ENCODE measurements at regions not wholly inside any gene's neighbourhood (a gene's known extent, or its start where the extent isn't known, plus 50 kb on each side); places are given as distances from the start of the nearest gene placed in this dataset.

DNA sequence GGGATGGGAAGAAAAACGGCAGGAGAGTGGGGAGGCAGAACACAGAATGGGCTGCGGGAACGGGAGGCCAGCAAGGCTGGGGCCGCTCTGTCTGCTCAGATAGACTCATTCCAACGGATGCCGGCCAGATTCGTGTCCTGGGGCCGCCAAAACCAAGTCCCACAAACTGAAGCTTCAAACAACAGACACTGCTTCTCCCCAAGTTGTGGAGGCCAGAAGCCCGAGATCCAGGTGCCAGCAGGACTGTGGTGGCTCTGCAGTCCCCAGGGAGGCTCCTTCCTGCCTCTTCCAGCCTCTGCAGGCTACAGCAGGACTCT is 100.6 kb downstream of the ADRA2C start:
- Histone ChIP-seq H3K9me3 (ENCODE audit: insufficient read depth, low read length) (peaks cover 19% of the 10 kb centered on the region; the same call in 1 of the 2 replicates), H3K9ac (ENCODE audit: insufficient read length, low read depth) (no peak overlapping the region), H3K4me3 (ENCODE audit: insufficient read length, low read depth) (no peak overlapping the region), H3K27me3 (ENCODE audit: insufficient read depth, insufficient read length) (peaks cover 30% of the 10 kb centered on the region), H3K4me1 (ENCODE audit: insufficient read depth, insufficient read length) (peaks cover 29% of the 10 kb centered on the region), H3K36me3 (ENCODE audit: insufficient read depth, insufficient read length, low read length) (no peaks in the 10 kb centered on the region)
- DNase-seq (ENCODE audit: low read depth, low spot score): no peak
- TF ChIP-seq YY1 (IDR thresholded peaks at IDR 0.05; ENCODE audit: insufficient read depth, insufficient read length) (no peak), ZNF274 (IDR thresholded peaks at IDR 0.05; ENCODE audit: low read depth, low read length) (no peak), SUZ12 (IDR thresholded peaks at IDR 0.05; ENCODE audit: extremely low read depth, insufficient read depth, insufficient read length) (no peak)

DNA sequence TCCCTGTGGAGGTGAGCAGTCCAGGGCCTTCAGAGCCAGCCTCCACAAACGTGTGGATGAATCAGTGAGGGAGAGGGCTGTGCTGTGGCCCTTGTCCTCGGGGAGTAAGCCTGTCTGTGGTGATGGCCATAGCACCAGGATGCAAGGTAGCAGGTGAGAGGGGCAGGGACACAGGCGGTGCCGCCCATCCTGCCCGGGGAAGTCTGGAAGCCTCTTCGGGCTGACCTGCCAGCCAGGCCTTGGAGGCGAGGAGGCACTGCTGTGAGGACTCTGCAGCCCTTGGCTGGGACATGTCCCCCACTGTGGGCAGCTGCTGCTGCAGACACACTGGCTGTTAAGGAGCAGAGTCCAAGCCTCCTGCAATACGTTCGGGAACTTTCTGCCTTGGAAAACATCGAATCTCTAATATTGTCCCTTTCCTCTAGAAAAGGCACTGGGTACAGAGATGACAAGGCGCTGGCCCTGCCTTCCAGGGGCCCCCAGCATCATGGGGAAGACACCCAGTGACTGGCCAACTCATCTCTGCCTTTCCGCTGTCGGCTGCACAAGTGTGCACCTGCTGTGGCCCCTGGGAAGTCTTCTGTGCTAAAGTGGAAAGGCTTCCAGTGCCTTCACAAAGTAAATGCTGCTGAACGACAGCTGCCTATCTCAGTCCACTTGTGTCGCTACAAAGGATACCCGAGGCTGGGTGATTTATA is 101.4 kb downstream of the ADRA2C start:
- H3K9ac ChIP-seq (ENCODE audit: insufficient read length, low read depth): no peak overlapping the region
- DNase-seq (ENCODE audit: low read depth, low spot score): no peak
- TF ChIP-seq ZNF274 (IDR thresholded peaks at IDR 0.05; ENCODE audit: low read depth, low read length): no peak
- TF ChIP-seq SUZ12 (IDR thresholded peaks at IDR 0.05; ENCODE audit: extremely low read depth, insufficient read depth, insufficient read length): no peak
- peaks cover 19% of the 10 kb centered on the region; the same call in 1 of the 2 replicates for H3K9me3 ChIP-seq (ENCODE audit: insufficient read depth, low read length)
- peaks cover 35% of the 10 kb centered on the region for H3K4me1 ChIP-seq (ENCODE audit: insufficient read depth, insufficient read length)
- H3K27me3 ChIP-seq (ENCODE audit: insufficient read depth, insufficient read length): peaks cover 38% of the 10 kb centered on the region
- no peak overlapping the region for H3K4me3 ChIP-seq (ENCODE audit: insufficient read length, low read depth)
- no peaks in the 10 kb centered on the region for H3K36me3 ChIP-seq (ENCODE audit: insufficient read depth, insufficient read length, low read length)

DNA sequence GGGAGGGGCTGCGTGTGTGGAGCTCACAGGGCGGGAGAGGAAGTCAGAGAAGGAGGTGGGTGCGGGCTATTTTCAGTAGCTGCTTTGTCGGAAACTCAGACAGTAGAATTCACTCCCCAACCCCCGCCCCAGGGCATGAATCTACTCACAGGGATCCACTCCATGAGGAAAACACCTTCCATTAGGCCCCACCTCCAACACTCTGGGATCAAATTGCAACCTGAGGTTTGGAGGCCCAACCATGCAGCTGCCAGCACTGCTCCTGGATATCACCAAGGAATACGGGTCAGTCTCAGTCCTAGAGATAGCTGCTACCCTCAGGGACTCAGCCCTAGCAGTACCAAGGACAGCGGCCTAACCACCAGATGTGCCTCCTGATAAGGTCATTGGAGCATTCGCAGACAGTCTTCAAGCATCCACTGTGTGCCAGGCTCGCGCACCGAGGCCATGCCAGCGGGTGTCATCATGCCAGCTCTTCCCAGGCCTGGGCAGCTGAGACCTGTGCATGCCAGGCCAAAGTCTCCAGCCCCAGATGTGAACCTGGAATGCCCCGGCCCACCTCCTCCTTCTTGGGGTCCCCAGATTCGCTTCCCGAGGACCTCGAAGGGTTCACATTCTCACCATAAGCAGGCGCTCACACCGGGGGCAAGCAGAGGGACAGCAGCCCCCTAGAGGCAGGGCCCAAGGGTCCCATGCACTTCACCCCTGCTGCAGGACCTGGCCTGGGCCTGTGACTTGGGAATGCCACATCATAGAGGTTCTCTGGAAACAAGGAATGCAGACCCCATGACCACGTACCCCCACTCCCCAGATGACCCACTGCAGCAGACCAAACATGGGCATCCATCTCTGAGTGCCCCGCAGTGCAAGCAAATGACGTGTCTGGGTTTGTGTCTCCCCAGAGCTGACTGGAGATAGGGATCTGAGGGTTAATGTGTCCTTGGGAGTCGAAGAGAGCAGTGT is 102.3 kb downstream of the ADRA2C start:
- Histone ChIP-seq H3K27me3 (ENCODE audit: insufficient read depth, insufficient read length) (peaks cover 47% of the 10 kb centered on the region), H3K4me3 (ENCODE audit: insufficient read length, low read depth) (no peak overlapping the region), H3K36me3 (ENCODE audit: insufficient read depth, insufficient read length, low read length) (no peaks in the 10 kb centered on the region), H3K4me1 (ENCODE audit: insufficient read depth, insufficient read length) (peaks cover 36% of the 10 kb centered on the region), H3K9ac (ENCODE audit: insufficient read length, low read depth) (no peak overlapping the region), H3K9me3 (ENCODE audit: insufficient read depth, low read length) (peaks cover 19% of the 10 kb centered on the region; the same call in 1 of the 2 replicates)
- DNase-seq (ENCODE audit: low read depth, low spot score): no peak
- TF ChIP-seq SUZ12 (IDR thresholded peaks at IDR 0.05; ENCODE audit: extremely low read depth, insufficient read depth, insufficient read length) (no peak), ZNF274 (IDR thresholded peaks at IDR 0.05; ENCODE audit: low read depth, low read length) (no peak), YY1 (IDR thresholded peaks at IDR 0.05; ENCODE audit: insufficient read depth, insufficient read length) (no peak)

DNA sequence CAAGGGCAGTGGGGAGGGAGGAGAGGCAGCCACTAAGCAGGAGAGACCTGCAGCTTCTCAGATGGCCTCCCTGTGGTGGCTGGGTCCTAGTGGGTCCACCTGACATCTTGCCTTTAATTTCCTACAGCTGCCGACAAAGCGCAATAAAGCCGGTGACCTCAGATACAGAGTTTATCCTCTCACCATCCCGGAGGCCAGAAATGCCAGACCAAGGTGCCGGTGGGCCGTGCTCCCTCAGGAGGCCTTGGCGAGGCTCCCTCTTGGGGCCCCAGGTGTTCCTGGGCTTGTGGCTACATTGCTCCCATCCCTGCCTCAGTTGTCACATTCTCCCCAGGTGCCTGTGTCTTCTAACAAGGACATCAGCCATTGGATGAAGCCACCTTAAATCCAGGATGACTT is 103.0 kb downstream of the ADRA2C start:
- Histone ChIP-seq H3K4me3 (ENCODE audit: insufficient read length, low read depth) (no peak overlapping the region), H3K9ac (ENCODE audit: insufficient read length, low read depth) (no peak overlapping the region), H3K9me3 (ENCODE audit: insufficient read depth, low read length) (peaks cover 19% of the 10 kb centered on the region; the same call in 1 of the 2 replicates), H3K27me3 (ENCODE audit: insufficient read depth, insufficient read length) (peaks cover 48% of the 10 kb centered on the region), H3K36me3 (ENCODE audit: insufficient read depth, insufficient read length, low read length) (no peaks in the 10 kb centered on the region), H3K4me1 (ENCODE audit: insufficient read depth, insufficient read length) (peaks cover 30% of the 10 kb centered on the region)
- no peak for DNase-seq (ENCODE audit: low read depth, low spot score)
- no peak for TF ChIP-seq YY1 (IDR thresholded peaks at IDR 0.05; ENCODE audit: insufficient read depth, insufficient read length)
- no peak for TF ChIP-seq ZNF274 (IDR thresholded peaks at IDR 0.05; ENCODE audit: low read depth, low read length)
- TF ChIP-seq SUZ12 (IDR thresholded peaks at IDR 0.05; ENCODE audit: extremely low read depth, insufficient read depth, insufficient read length): no peak

DNA sequence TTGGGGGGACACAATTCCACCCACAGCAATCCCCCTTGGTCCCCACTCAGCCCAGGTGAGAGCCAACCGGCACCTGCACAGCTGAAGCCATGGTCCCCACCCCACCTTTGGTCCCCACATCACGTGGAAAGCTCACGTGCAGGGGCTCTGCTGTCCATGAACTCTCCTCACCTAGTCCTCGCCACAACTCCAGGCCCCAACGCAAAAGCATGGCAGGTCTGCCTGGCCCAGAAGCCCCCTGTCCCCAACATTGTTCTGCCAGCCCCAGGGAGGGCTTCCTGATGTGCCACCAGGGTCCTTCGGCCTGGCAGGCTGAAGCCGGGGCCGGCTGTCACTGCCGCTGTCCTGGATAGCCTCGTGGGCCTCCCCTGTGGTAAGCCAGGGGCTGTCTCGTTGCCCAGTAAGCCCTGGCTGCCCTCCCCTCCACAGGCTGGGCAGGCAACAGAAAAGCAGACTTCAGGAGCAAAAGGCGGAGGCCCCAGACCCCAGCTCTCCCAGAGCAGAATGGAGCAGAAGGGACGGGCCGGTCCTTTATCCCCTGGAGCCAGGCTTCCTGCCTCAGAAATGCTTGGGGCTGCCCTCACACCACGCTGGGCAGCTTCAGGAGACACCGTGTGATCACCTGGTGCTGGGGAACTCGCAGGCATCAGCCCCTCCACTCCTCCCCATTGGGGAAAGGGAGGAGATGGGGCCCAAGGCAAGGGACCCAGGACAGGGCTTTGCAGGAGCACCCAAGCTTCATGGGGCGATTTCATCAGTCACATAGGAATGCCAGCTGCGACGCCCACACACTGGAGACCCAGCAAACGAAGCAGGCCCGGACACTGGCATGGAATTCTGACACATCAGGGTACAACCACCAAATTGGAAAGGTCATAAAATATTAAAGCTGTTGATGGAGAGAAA is 103.7 kb downstream of the ADRA2C start:
- TF ChIP-seq ZNF274 (IDR thresholded peaks at IDR 0.05; ENCODE audit: low read depth, low read length) (no peak), YY1 (IDR thresholded peaks at IDR 0.05; ENCODE audit: insufficient read depth, insufficient read length) (no peak), SUZ12 (IDR thresholded peaks at IDR 0.05; ENCODE audit: extremely low read depth, insufficient read depth, insufficient read length) (no peak)
- Histone ChIP-seq H3K4me1 (ENCODE audit: insufficient read depth, insufficient read length) (peaks cover 26% of the 10 kb centered on the region), H3K4me3 (ENCODE audit: insufficient read length, low read depth) (no peak overlapping the region), H3K36me3 (ENCODE audit: insufficient read depth, insufficient read length, low read length) (no peaks in the 10 kb centered on the region), H3K27me3 (ENCODE audit: insufficient read depth, insufficient read length) (peaks cover 48% of the 10 kb centered on the region), H3K9me3 (ENCODE audit: insufficient read depth, low read length) (peaks cover 19% of the 10 kb centered on the region; the same call in 1 of the 2 replicates), H3K9ac (ENCODE audit: insufficient read length, low read depth) (no peak overlapping the region)
- DNase-seq (ENCODE audit: low read depth, low spot score): no peak

DNA sequence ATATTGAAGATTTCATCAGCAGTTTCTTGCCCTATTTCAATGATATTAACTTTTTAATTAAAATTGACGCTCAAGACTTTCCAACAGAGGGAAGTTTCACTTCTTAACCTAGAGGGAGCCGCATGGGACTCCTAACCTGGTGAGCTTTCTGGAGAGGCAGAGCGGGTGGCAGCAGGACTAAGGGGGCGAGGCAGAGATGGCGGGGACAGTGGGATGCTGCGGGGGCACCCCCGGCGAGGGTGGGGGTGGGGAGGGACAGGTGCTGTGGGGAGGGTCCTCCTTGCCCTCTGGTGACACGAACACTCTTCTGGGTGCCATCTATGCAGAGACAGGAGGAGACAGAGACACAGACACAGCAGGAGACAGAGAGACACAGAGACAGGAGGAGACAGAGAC is 104.4 kb downstream of the ADRA2C start:
- no peak for TF ChIP-seq SUZ12 (IDR thresholded peaks at IDR 0.05; ENCODE audit: extremely low read depth, insufficient read depth, insufficient read length)
- TF ChIP-seq YY1 (IDR thresholded peaks at IDR 0.05; ENCODE audit: insufficient read depth, insufficient read length): no peak
- no peak for TF ChIP-seq ZNF274 (IDR thresholded peaks at IDR 0.05; ENCODE audit: low read depth, low read length)
- H3K9ac ChIP-seq (ENCODE audit: insufficient read length, low read depth): no peak overlapping the region
- peaks cover 48% of the 10 kb centered on the region for H3K27me3 ChIP-seq (ENCODE audit: insufficient read depth, insufficient read length)
- DNase-seq (ENCODE audit: low read depth, low spot score): no peak
- H3K4me1 ChIP-seq (ENCODE audit: insufficient read depth, insufficient read length): peaks cover 22% of the 10 kb centered on the region
- peaks cover 19% of the 10 kb centered on the region; the same call in 1 of the 2 replicates for H3K9me3 ChIP-seq (ENCODE audit: insufficient read depth, low read length)
- no peaks in the 10 kb centered on the region for H3K36me3 ChIP-seq (ENCODE audit: insufficient read depth, insufficient read length, low read length)
- H3K4me3 ChIP-seq (ENCODE audit: insufficient read length, low read depth): no peak overlapping the region

Measured in NT2/D1 (cell line).